A673 (cell line): ENCODE measurements at regions not wholly inside any gene's neighbourhood (a gene's known extent, or its start where the extent isn't known, plus 50 kb on each side); places are given as distances from the start of the nearest gene placed in this dataset.

Experiments used
- BruUV-seq: library from RNA; stranded (reverse); fragments of 400-500 nt; replicated peaks from 2 replicates; lab custom pipeline; 2021; lab: Mats Ljungman, UMichigan
- CTCF ChIA-PET: fragments of 300-600 bp; sonication (Branson Sonifier 250); formaldehyde crosslinking; loops from one replicate; lab custom pipeline; 2022; ENCODE audit warnings: antibody characterized with exemption; lab: Charles Lee
- POLR2A ChIA-PET: fragments of 300-600 bp; sonication (Branson Sonifier 250); formaldehyde crosslinking; loops from one replicate; lab custom pipeline; 2022; ENCODE audit warnings: antibody characterized with exemption; ENCODE audit not compliant: low non-redundant PET; lab: Charles Lee
- DNase-seq: peaks from one replicate; pipeline ENCODE4 v3.0.0-alpha.2; 2015; ENCODE audit warnings: low spot score
- H3K27ac ChIP-seq: fragments of 200-600 bp; sonication (generic); 2 replicates; pipeline ENCODE4 v1.5.1; 2016; ENCODE audit warnings: mixed run types, low read depth, mild to moderate bottlenecking, mixed read lengths, antibody characterized with exemption, low read length; ENCODE audit not compliant: poor library complexity, severe bottlenecking
- H3K27me3 ChIP-seq: fragments of 200-600 bp; sonication (generic); replicated peaks from 2 replicates; pipeline ENCODE4 v1.6.1; 2017; ENCODE audit warnings: mixed run types, low read depth, mild to moderate bottlenecking, mixed read lengths, antibody characterized with exemption, low read length; ENCODE audit not compliant: insufficient read depth, poor library complexity
- H3K36me3 ChIP-seq: fragments of 200-600 bp; sonication (generic); 2 replicates; pipeline ENCODE4 v1.6.1; 2016; ENCODE audit warnings: mixed run types, mild to moderate bottlenecking, mixed read lengths, antibody characterized with exemption, low read length; ENCODE audit not compliant: insufficient read depth, poor library complexity, severe bottlenecking
- H3K4me1 ChIP-seq: fragments of 200-600 bp; sonication (generic); 2 replicates; pipeline ENCODE4 v1.6.1; 2017; ENCODE audit warnings: mixed run types, mild to moderate bottlenecking, mixed read lengths, antibody characterized with exemption, low read length; ENCODE audit not compliant: insufficient read depth, poor library complexity, severe bottlenecking
- H3K4me3 ChIP-seq: fragments of 200-600 bp; sonication (generic); 2 replicates; pipeline ENCODE4 v1.5.1; 2016; ENCODE audit warnings: low read depth, mixed run types, mild to moderate bottlenecking, mixed read lengths, low read length; ENCODE audit not compliant: poor library complexity, severe bottlenecking
- H3K9me3 ChIP-seq: fragments of 200-600 bp; sonication (generic); 2 replicates; pipeline ENCODE4 v1.6.1; 2016; ENCODE audit warnings: mixed run types, low read depth, mild to moderate bottlenecking, mixed read lengths, antibody characterized with exemption, low read length; ENCODE audit not compliant: poor library complexity, severe bottlenecking
- CTCF ChIP-seq: fragments of 300-800, 200-600 bp; sonication (generic); conservative IDR thresholded peaks from 2 replicates; pipeline ENCODE4 v1.5.1; 2017; ENCODE audit warnings: low read depth, mild to moderate bottlenecking, antibody characterized with exemption, low read length, moderate library complexity, mixed read lengths
- EZH2 ChIP-seq: fragments of 200-600 bp; sonication (generic); IDR thresholded peaks from 2 replicates; pipeline ENCODE4 v1.6.1; 2017; ENCODE audit warnings: borderline replicate concordance, low read depth, mild to moderate bottlenecking, mixed read lengths, antibody characterized with exemption, low read length; ENCODE audit not compliant: poor library complexity, severe bottlenecking
- intact Hi-C: fragments of 100-400 bp; cut with micrococcal nuclease; formaldehyde crosslinking; loops from one replicate; pipeline ENCODE4 v1.10.0; 2022; ENCODE audit not compliant: unreplicated experiment

GRCh38 chr22:44366372-44367300 is 53.9 kb upstream of the SHISAL1 start:
- Histone ChIP-seq H3K36me3 (no peaks in the 10 kb centered on the region), H3K4me1 (no peaks in the 10 kb centered on the region), H3K4me3 (no peak overlapping the region), H3K27me3 (no peaks in the 10 kb centered on the region), H3K9me3 (no peaks in the 10 kb centered on the region), H3K27ac (no peak overlapping the region)
- ChIA-PET POLR2A (no interaction called here), CTCF (interaction anchor here (0.6 kb wide), 1 partner anchor 35 kb away, joined by 7 read pairs; no protein-coding TSS in a partner anchor)
- no TSS peak for BruUV-seq
- TF ChIP-seq CTCF, result no peak
- TF ChIP-seq EZH2, result no peak
- intact Hi-C loops, result no loop called here
- no peak for DNase-seq

GRCh38 chr22:44365832-44366231 is 53.1 kb upstream of the SHISAL1 start:
- H3K36me3 ChIP-seq, result no peaks in the 10 kb centered on the region
- intact Hi-C loops, result no loop called here
- no peak for DNase-seq
- ChIA-PET CTCF (no interaction called here), POLR2A (no interaction called here)
- no TSS peak for BruUV-seq
- TF ChIP-seq CTCF (no peak), EZH2 (no peak)
- no peaks in the 10 kb centered on the region for H3K4me1 ChIP-seq
- H3K27me3 ChIP-seq, result no peaks in the 10 kb centered on the region
- H3K9me3 ChIP-seq, result no peaks in the 10 kb centered on the region
- no peak overlapping the region for H3K27ac ChIP-seq
- H3K4me3 ChIP-seq, result no peak overlapping the region

GRCh38 chr22:44365191-44365590 is 52.4 kb upstream of the SHISAL1 start:
- H3K9me3 ChIP-seq, result no peaks in the 10 kb centered on the region
- no peak for DNase-seq
- H3K27ac ChIP-seq, result no peak overlapping the region
- intact Hi-C loops, result no loop called here
- ChIA-PET POLR2A (no interaction called here), CTCF (no interaction called here)
- no peak for TF ChIP-seq CTCF
- TF ChIP-seq EZH2, result no peak
- no peak overlapping the region for H3K4me3 ChIP-seq
- H3K4me1 ChIP-seq, result no peaks in the 10 kb centered on the region
- BruUV-seq, result no TSS peak
- no peaks in the 10 kb centered on the region for H3K27me3 ChIP-seq
- H3K36me3 ChIP-seq, result no peaks in the 10 kb centered on the region
